HCT116 (cell line): ENCODE measurements at regions not wholly inside any gene's neighbourhood (a gene's known extent, or its start where the extent isn't known, plus 50 kb on each side); places are given as distances from the start of the nearest gene placed in this dataset.

Source experiments
- ATAC-seq: fragments of 200-7000 bp; cut with Tn5 transposase; 2 replicates; pipeline ENCODE4 v1.9.1; 2020; ENCODE audit warnings: mild to moderate bottlenecking, moderate library complexity
- BruUV-seq: library from RNA; stranded (reverse); fragments of 400-500 nt; replicated peaks from 2 replicates; lab custom pipeline; 2021; lab: Mats Ljungman, UMichigan
- CTCF ChIA-PET: fragments of 300-600 bp; sonication (Branson Sonifier 250); formaldehyde crosslinking; loops from one replicate; lab custom pipeline; 2021; ENCODE audit warnings: antibody characterized with exemption; lab: Charles Lee
- POLR2A ChIA-PET: fragments of 300-600, 350-600 bp; sonication (Branson Sonifier 250); formaldehyde crosslinking; loops from one replicate; lab custom pipeline; 2021; ENCODE audit warnings: antibody characterized with exemption; lab: Charles Lee
- RAD21 ChIA-PET, 2 experiments: fragments of 300-600 bp; sonication (Branson Sonifier 250); formaldehyde crosslinking; loops; one replicate each; lab custom pipeline; 2023; ENCODE audit warnings: low total read pairs in 2 of 2; ENCODE audit not compliant: uncharacterized antibody in 2 of 2, unreplicated experiment in 2 of 2, low non-redundant PET in 1 of 2; lab: Charles Lee
- DNase-seq: peaks from one replicate; pipeline ENCODE4 v3.0.0-alpha.2; 2010; ENCODE audit warnings: low read depth, low spot score
- H2AFZ ChIP-seq: fragments of 200-600 bp; shearing (Covaris generic), sonication (generic); 2 replicates; pipeline ENCODE4 v1.6.1; 2017; ENCODE audit warnings: low read depth, mixed run types, mixed read lengths, antibody characterized with exemption, low read length; ENCODE audit not compliant: poor library complexity, severe bottlenecking
- H3K27ac ChIP-seq: 2 replicates; pipeline ENCODE4 v1.5.1; 2012; ENCODE audit warnings: low read depth, low read length
- H3K27me3 ChIP-seq: fragments of 200-600 bp; sonication (generic); 2 replicates; pipeline ENCODE4 v1.6.1; 2016; ENCODE audit warnings: mixed run types, low read length, mixed read lengths; ENCODE audit not compliant: insufficient read depth
- H3K36me3 ChIP-seq, 2 experiments: fragments of 200-500 bp in 1 of 2; fragments of 200-600 bp in 1 of 2; sonication (Bioruptor generic) in 1 of 2; sonication (generic) in 1 of 2; 2 replicates each; pipeline versions ENCODE4 v1.5.1 to v1.6.1; 2014 to 2016; ENCODE audit warnings: low read length in 2 of 2, inconsistent platforms in 1 of 2, mixed read lengths in 1 of 2, mixed run types in 1 of 2; ENCODE audit not compliant: insufficient read depth in 2 of 2, control insufficient read depth in 1 of 2
- H3K4me1 ChIP-seq, 2 experiments: fragments of 200-600 bp in 1 of 2; sonication (generic) in 1 of 2; 2 replicates each; pipeline versions ENCODE4 v1.5.1 to v1.6.1; 2012 to 2017; ENCODE audit warnings: low read length in 2 of 2, inconsistent platforms in 1 of 2, mild to moderate bottlenecking in 1 of 2, mixed read lengths in 1 of 2, mixed run types in 1 of 2, moderate library complexity in 1 of 2; ENCODE audit not compliant: insufficient read depth in 2 of 2, control insufficient read depth in 1 of 2
- H3K4me2 ChIP-seq: fragments of 200-600 bp; sonication (generic); 2 replicates; pipeline ENCODE4 v1.6.1; 2017; ENCODE audit warnings: mixed run types, low read length, mixed read lengths
- H3K4me3 ChIP-seq, 2 experiments: fragments of 200-600 bp in 1 of 2; sonication (generic) in 1 of 2; replicated peaks in 1 of 2; 2 replicates each; pipeline ENCODE4 v1.5.1; 2011 to 2016; ENCODE audit warnings: low read length in 2 of 2, control low read depth in 1 of 2, low read depth in 1 of 2, mild to moderate bottlenecking in 1 of 2, mixed read lengths in 1 of 2, mixed run types in 1 of 2
- H3K79me2 ChIP-seq: fragments of 200-600 bp; sonication (generic); 2 replicates; pipeline ENCODE4 v1.6.1; 2017; ENCODE audit warnings: mild to moderate bottlenecking, mixed run types, low read length, moderate library complexity, mixed read lengths; ENCODE audit not compliant: insufficient read depth
- H3K9ac ChIP-seq: fragments of 200-600 bp; sonication (generic); 2 replicates; pipeline ENCODE4 v1.6.1; 2016; ENCODE audit warnings: low read length, mixed read lengths
- H3K9me2 ChIP-seq: fragments of 200-600 bp; sonication (generic), shearing (Covaris generic); 2 replicates; pipeline ENCODE4 v1.6.1; 2017; ENCODE audit warnings: mixed run types, mild to moderate bottlenecking, moderate library complexity; ENCODE audit not compliant: insufficient read depth
- H3K9me3 ChIP-seq, 2 experiments: fragments of 200-500 bp in 1 of 2; fragments of 200-600 bp in 1 of 2; sonication (Bioruptor generic) in 1 of 2; sonication (generic) in 1 of 2; 2 replicates each; pipeline ENCODE4 v1.6.1; 2014 to 2017; ENCODE audit warnings: low read length in 2 of 2, mixed read lengths in 2 of 2, inconsistent platforms in 1 of 2, low read depth in 1 of 2, mild to moderate bottlenecking in 1 of 2, mixed run types in 1 of 2, moderate library complexity in 1 of 2; ENCODE audit not compliant: control insufficient read depth in 1 of 2, insufficient read depth in 1 of 2
- H4K20me1 ChIP-seq: fragments of 200-600 bp; sonication (generic), shearing (Covaris generic); 2 replicates; pipeline ENCODE4 v1.6.1; 2017; ENCODE audit warnings: mixed run types, mild to moderate bottlenecking, moderate library complexity; ENCODE audit not compliant: insufficient read depth
- CBX3 ChIP-seq: IDR thresholded peaks from 2 replicates; pipeline ENCODE4 v1.6.1; 2012; ENCODE audit warnings: low read depth
- CEBPB ChIP-seq: IDR thresholded peaks from 2 replicates; pipeline ENCODE4 v1.6.1; 2012; ENCODE audit warnings: low read depth
- EGR1 ChIP-seq: IDR thresholded peaks from 2 replicates; pipeline ENCODE4 v1.6.1; 2012; ENCODE audit warnings: low read depth
- EZH2 ChIP-seq: fragments of 200-600 bp; sonication (generic); IDR thresholded peaks from 2 replicates; pipeline ENCODE4 v1.6.1; 2017; ENCODE audit warnings: antibody characterized with exemption, mixed run types
- FOSL1 ChIP-seq: IDR thresholded peaks from 2 replicates; pipeline ENCODE4 v1.6.1; 2012; ENCODE audit warnings: low read depth
- JUND ChIP-seq: IDR thresholded peaks from 2 replicates; pipeline ENCODE4 v1.6.1; 2012
- MAX ChIP-seq: IDR thresholded peaks from 2 replicates; pipeline ENCODE4 v1.6.1; 2012
- POLR2A ChIP-seq: IDR thresholded peaks from 2 replicates; pipeline ENCODE4 v1.7.0; 2011; ENCODE audit warnings: borderline replicate concordance; ENCODE audit not compliant: insufficient read depth, insufficient read length; ENCODE audit errors: extremely low read depth
- POLR2AphosphoS5 ChIP-seq: IDR thresholded peaks from 2 replicates; pipeline ENCODE4 v1.6.1; 2011; ENCODE audit warnings: mild to moderate bottlenecking, low read depth, low read length, moderate library complexity
- RAD21 ChIP-seq: IDR thresholded peaks from 2 replicates; pipeline ENCODE4 v1.6.1; 2012; ENCODE audit warnings: low read depth, mild to moderate bottlenecking
- REST ChIP-seq: IDR thresholded peaks from 2 replicates; pipeline ENCODE4 v1.6.1; 2012; ENCODE audit warnings: low read depth
- SIN3A ChIP-seq: IDR thresholded peaks from 2 replicates; pipeline ENCODE4 v1.6.1; 2012; ENCODE audit warnings: low read depth
- SP1 ChIP-seq: IDR thresholded peaks from 2 replicates; pipeline ENCODE4 v1.6.1; 2012; ENCODE audit warnings: low read depth
- TCF7L2 ChIP-seq: IDR thresholded peaks from 2 replicates; pipeline ENCODE4 v1.7.0; 2011; ENCODE audit warnings: borderline replicate concordance, inconsistent platforms; ENCODE audit not compliant: insufficient read depth, insufficient read length; ENCODE audit errors: extremely low read depth
- YY1 ChIP-seq: IDR thresholded peaks from 2 replicates; pipeline ENCODE4 v1.6.1; 2011; ENCODE audit warnings: low read length, low read depth, moderate library complexity, mild to moderate bottlenecking; ENCODE audit not compliant: insufficient replicate concordance; ENCODE audit errors: extremely low read depth
- ZFX ChIP-seq: fragments of 450-650 bp; IDR thresholded peaks from 2 replicates; pipeline ENCODE4 v1.6.1; 2017
- ZNF274 ChIP-seq: fragments of 200-500 bp; sonication (Bioruptor generic); IDR thresholded peaks from 2 replicates; pipeline ENCODE4 v1.6.1; 2014; ENCODE audit warnings: mild to moderate bottlenecking, low read depth, low read length, inconsistent platforms
- intact Hi-C: fragments of 100-400 bp; cut with micrococcal nuclease; formaldehyde crosslinking; loops from 2 replicates; pipeline ENCODE4 v1.10.0; 2022
- TF ChIP-seq, protein P1 (sequence below): IDR thresholded peaks from 2 replicates; pipeline ENCODE4 v1.6.1; 2011; ENCODE audit warnings: mild to moderate bottlenecking, low read length, moderate library complexity; ENCODE audit not compliant: insufficient replicate concordance; ENCODE audit errors: extremely low read depth

DNA sequence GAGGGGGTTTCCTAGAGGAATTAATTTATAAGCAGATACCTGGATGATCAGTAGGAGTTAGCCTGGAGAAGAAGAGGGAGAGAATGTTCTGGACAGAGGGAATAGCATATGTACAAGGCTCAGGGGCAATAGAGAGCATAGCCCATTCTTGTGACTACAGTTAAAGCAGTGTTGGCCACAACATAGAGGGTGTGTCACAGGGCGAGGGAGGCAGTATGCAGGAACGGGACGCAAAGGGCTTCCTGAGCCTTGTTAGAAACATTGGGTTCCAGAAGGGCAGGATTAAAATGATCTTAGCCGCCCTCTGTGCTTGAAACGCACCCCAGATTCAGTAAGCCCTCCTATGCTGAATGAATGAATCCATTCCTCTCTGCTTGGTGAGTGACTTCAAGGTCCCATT, 142.2 kb upstream of the PWP1 start (continued):
- TF ChIP-seq, protein P1, sequence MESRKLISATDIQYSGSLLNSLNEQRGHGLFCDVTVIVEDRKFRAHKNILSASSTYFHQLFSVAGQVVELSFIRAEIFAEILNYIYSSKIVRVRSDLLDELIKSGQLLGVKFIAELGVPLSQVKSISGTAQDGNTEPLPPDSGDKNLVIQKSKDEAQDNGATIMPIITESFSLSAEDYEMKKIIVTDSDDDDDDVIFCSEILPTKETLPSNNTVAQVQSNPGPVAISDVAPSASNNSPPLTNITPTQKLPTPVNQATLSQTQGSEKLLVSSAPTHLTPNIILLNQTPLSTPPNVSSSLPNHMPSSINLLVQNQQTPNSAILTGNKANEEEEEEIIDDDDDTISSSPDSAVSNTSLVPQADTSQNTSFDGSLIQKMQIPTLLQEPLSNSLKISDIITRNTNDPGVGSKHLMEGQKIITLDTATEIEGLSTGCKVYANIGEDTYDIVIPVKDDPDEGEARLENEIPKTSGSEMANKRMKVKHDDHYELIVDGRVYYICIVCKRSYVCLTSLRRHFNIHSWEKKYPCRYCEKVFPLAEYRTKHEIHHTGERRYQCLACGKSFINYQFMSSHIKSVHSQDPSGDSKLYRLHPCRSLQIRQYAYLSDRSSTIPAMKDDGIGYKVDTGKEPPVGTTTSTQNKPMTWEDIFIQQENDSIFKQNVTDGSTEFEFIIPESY = no peak
- no peak for TF ChIP-seq ZFX
- no peak for TF ChIP-seq SP1
- TF ChIP-seq SIN3A = no peak
- TF ChIP-seq JUND = no peak
- TF ChIP-seq RAD21 = no peak
- no peak for TF ChIP-seq TCF7L2
- no peak for TF ChIP-seq POLR2AphosphoS5
- TF ChIP-seq CEBPB = no peak

GRCh38 chr12:107543841-107544240, 141.8 kb upstream of the PWP1 start:
- Histone ChIP-seq H3K27ac (no peak overlapping the region), H3K27me3 (no peaks in the 10 kb centered on the region), H3K9me3 (no peaks in the 10 kb centered on the region), H3K36me3 (no peaks in the 10 kb centered on the region), H3K4me2 (no peak overlapping the region), H3K4me3 (no peak overlapping the region), H4K20me1 (no peaks in the 10 kb centered on the region), H3K4me1 (peaks cover 0 to 4% of the 10 kb centered on the region in 2 experiments; a peak in 1 of 4 replicates), H3K9me2 (no peaks in the 10 kb centered on the region), H3K9ac (no peak overlapping the region), H2AFZ (no peak overlapping the region)
- no peak for DNase-seq
- CTCF ChIA-PET = no interaction called here
- RAD21 ChIA-PET = no interaction called here
- no peak for ATAC-seq
- intact Hi-C loops = no loop called here
- BruUV-seq = no TSS peak
- POLR2A ChIA-PET = no interaction called here
- TF ChIP-seq SP1 (no peak), POLR2A (no peak), FOSL1 (no peak), POLR2AphosphoS5 (no peak), EGR1 (no peak), ZNF274 (no peak), MAX (no peak), CBX3 (no peak), YY1 (no peak), TCF7L2 (no peak), REST (no peak), EZH2 (no peak), JUND (no peak), CEBPB (no peak), RAD21 (no peak)
- TF ChIP-seq, protein P1 = no peak
- TF ChIP-seq, all 23 proteins: peak for 0
- no peaks in the 10 kb centered on the region for H3K79me2 ChIP-seq
